GM23338 (cell line): ENCODE measurements at regions not wholly inside any gene's neighbourhood (a gene's known extent, or its start where the extent isn't known, plus 50 kb on each side); places are given as distances from the start of the nearest gene placed in this dataset.

Source experiments
- ATAC-seq: fragments of 200-7000 bp; cut with Tn5 transposase; 3 replicates; pipeline ENCODE4 v1.9.1; 2020
- DNase-seq: peaks from one replicate; pipeline ENCODE4 v3.0.0-alpha.2; 2015; ENCODE audit warnings: low spot score
- H2AFZ ChIP-seq: fragments of 200-600 bp; sonication (generic); 2 replicates; pipeline ENCODE4 v1.8.0; 2016; ENCODE audit warnings: antibody characterized with exemption, mild to moderate bottlenecking, moderate library complexity
- H3F3A ChIP-seq: fragments of 200-600 bp; sonication (generic); replicated peaks from 2 replicates; pipeline ENCODE4 v1.8.0; 2017; ENCODE audit warnings: antibody characterized with exemption, mixed run types, low read depth
- H3K27ac ChIP-seq: fragments of 200-600 bp; sonication (generic); 2 replicates; pipeline ENCODE4 v1.6.1; 2016; ENCODE audit warnings: low read depth
- H3K27me3 ChIP-seq: fragments of 200-600 bp; sonication (generic); 2 replicates; pipeline ENCODE4 v1.8.0; 2016; ENCODE audit warnings: mild to moderate bottlenecking, mixed run types, moderate library complexity; ENCODE audit not compliant: insufficient read depth
- H3K36me3 ChIP-seq: fragments of 200-600 bp; sonication (generic); 2 replicates; pipeline ENCODE4 v1.8.0; 2016; ENCODE audit warnings: mild to moderate bottlenecking; ENCODE audit not compliant: insufficient read depth
- H3K4me1 ChIP-seq: fragments of 200-600 bp; sonication (generic); 2 replicates; pipeline ENCODE4 v1.8.0; 2016; ENCODE audit warnings: mild to moderate bottlenecking, moderate library complexity; ENCODE audit not compliant: insufficient read depth
- H3K4me2 ChIP-seq: fragments of 200-600 bp; sonication (generic); 2 replicates; pipeline ENCODE4 v1.7.1; 2017; ENCODE audit warnings: mixed run types
- H3K4me3 ChIP-seq: fragments of 200-600 bp; sonication (generic); 2 replicates; pipeline ENCODE4 v1.6.1; 2016; ENCODE audit warnings: mixed run types
- H3K79me2 ChIP-seq: fragments of 200-600 bp; sonication (generic); replicated peaks from 2 replicates; pipeline ENCODE4 v1.8.0; 2017; ENCODE audit warnings: mild to moderate bottlenecking; ENCODE audit not compliant: insufficient read depth
- H3K9me2 ChIP-seq: fragments of 200-600 bp; sonication (generic); 2 replicates; pipeline ENCODE4 v1.8.0; 2017; ENCODE audit not compliant: insufficient read depth
- H4K20me1 ChIP-seq: fragments of 200-600 bp; sonication (generic); replicated peaks from 2 replicates; pipeline ENCODE4 v1.8.0; 2017; ENCODE audit warnings: mild to moderate bottlenecking; ENCODE audit not compliant: insufficient read depth
- H3K27ac Mint-ChIP-seq: 2 replicates; pipeline ENCODE4 v1.8.0; 2020; ENCODE audit warnings: inconsistent platforms, mild to moderate bottlenecking, moderate library complexity, mixed read lengths
- H3K27me3 Mint-ChIP-seq: 3 replicates; pipeline ENCODE4 v1.8.0; 2022; ENCODE audit warnings: low read depth, mild to moderate bottlenecking, moderate library complexity, mixed read lengths, inconsistent platforms; ENCODE audit not compliant: insufficient read depth, poor library complexity
- H3K36me3 Mint-ChIP-seq: 3 replicates; pipeline ENCODE4 v1.8.0; 2021; ENCODE audit warnings: low read depth, mild to moderate bottlenecking, inconsistent platforms, moderate library complexity, mixed read lengths
- H3K4me1 Mint-ChIP-seq: 3 replicates; pipeline ENCODE4 v1.8.0; 2020; ENCODE audit warnings: mild to moderate bottlenecking, inconsistent platforms, mixed read lengths
- H3K4me3 Mint-ChIP-seq: 3 replicates; pipeline ENCODE4 v1.8.0; 2021; ENCODE audit warnings: moderate library complexity, mild to moderate bottlenecking, inconsistent platforms, mixed read lengths
- H3K9me3 Mint-ChIP-seq: 3 replicates; pipeline ENCODE4 v1.8.0; 2020; ENCODE audit warnings: moderate library complexity, mild to moderate bottlenecking, inconsistent platforms, mixed read lengths
- CREB1 ChIP-seq: fragments of 250-450 bp; sonication (Bioruptor Pico); IDR thresholded peaks from 2 replicates; pipeline ENCODE4 v1.5.0; 2020; ENCODE audit warnings: low read depth, mild to moderate bottlenecking, moderate library complexity
- CTCF ChIP-seq, 2 experiments: fragments of 200-600 bp in 1 of 2; sonication (generic) in 1 of 2; conservative IDR thresholded peaks; 2 replicates each; pipeline versions ENCODE4 v1.5.1 to v1.6.1; 2016 to 2017; ENCODE audit warnings: antibody characterized with exemption in 2 of 2, low read depth in 2 of 2, mild to moderate bottlenecking in 2 of 2, moderate library complexity in 1 of 2
- ETS1 ChIP-seq: IDR thresholded peaks from 2 replicates; pipeline ENCODE4 v1.6.1; 2016; ENCODE audit warnings: antibody characterized with exemption
- EZH2 ChIP-seq: fragments of 200-600 bp; sonication (generic); IDR thresholded peaks from one replicate; pipeline ENCODE4 v1.8.0; 2017; ENCODE audit warnings: antibody characterized with exemption, mild to moderate bottlenecking, low read depth; ENCODE audit not compliant: unreplicated experiment
- EZH2phosphoT487 ChIP-seq: fragments of 200-600 bp; sonication (generic); IDR thresholded peaks from one replicate; pipeline ENCODE4 v1.8.1; 2018; ENCODE audit warnings: antibody characterized with exemption; ENCODE audit not compliant: unreplicated experiment
- JUNB ChIP-seq: IDR thresholded peaks from one replicate; pipeline ENCODE4 v1.6.1; 2016; ENCODE audit warnings: antibody characterized with exemption; ENCODE audit not compliant: unreplicated experiment
- POLR2AphosphoS5 ChIP-seq: IDR thresholded peaks from 2 replicates; pipeline ENCODE4 v1.6.1; 2016; ENCODE audit warnings: antibody characterized with exemption, low read depth
- REST ChIP-seq: IDR thresholded peaks from one replicate; pipeline ENCODE4 v1.6.1; 2018; ENCODE audit warnings: antibody characterized with exemption; ENCODE audit not compliant: unreplicated experiment
- STAT1 ChIP-seq: IDR thresholded peaks from one replicate; pipeline ENCODE4 v1.6.1; 2016; ENCODE audit warnings: antibody characterized with exemption; ENCODE audit not compliant: unreplicated experiment
- ZNF114 ChIP-seq: fragments of 250-450 bp; sonication (Bioruptor Pico); IDR thresholded peaks from 2 replicates; pipeline ENCODE4 v1.5.0; 2020; ENCODE audit warnings: mild to moderate bottlenecking, moderate library complexity
- ZNF331 ChIP-seq: fragments of 250-450 bp; sonication (Bioruptor Pico); IDR thresholded peaks from 2 replicates; pipeline ENCODE4 v1.5.0; 2020; ENCODE audit warnings: low read depth, mild to moderate bottlenecking, moderate library complexity

- H2AFZ ChIP-seq, result no peak overlapping the region
- H3K4me3 Mint-ChIP-seq, result no peak overlapping the region
- TF ChIP-seq STAT1, result no peak
- no peak for TF ChIP-seq CTCF (conservative IDR thresholded peaks at IDR 0.05; ENCODE audit: low read depth in 2 of 2)
- TF ChIP-seq CREB1, result no peak
- TF ChIP-seq REST, result no peak
- TF ChIP-seq ETS1, result no peak
- no peaks in the 10 kb centered on the region for H3K9me2 ChIP-seq
- no peaks in the 10 kb centered on the region for H3F3A ChIP-seq
- H3K36me3 Mint-ChIP-seq, result no peaks in the 10 kb centered on the region
- H3K36me3 ChIP-seq, result no peaks in the 10 kb centered on the region
- no peak overlapping the region for H3K4me3 ChIP-seq
- no peaks in the 10 kb centered on the region for H3K27me3 Mint-ChIP-seq
- H3K4me2 ChIP-seq, result no peak overlapping the region
- DNase-seq (no peak), ATAC-seq (no peak)
- H3K79me2 ChIP-seq, result no peaks in the 10 kb centered on the region
- H3K27ac Mint-ChIP-seq, result no peak overlapping the region
- no peak overlapping the region for H3K27ac ChIP-seq
- no peaks in the 10 kb centered on the region for H3K4me1 Mint-ChIP-seq
- no peaks in the 10 kb centered on the region for H3K4me1 ChIP-seq
- no peaks in the 10 kb centered on the region for H3K27me3 ChIP-seq
- no peaks in the 10 kb centered on the region for H3K9me3 Mint-ChIP-seq
- no peaks in the 10 kb centered on the region for H4K20me1 ChIP-seq
Measured at GRCh38 chr9:23194281-23194680, 631.8 kb downstream of the ELAVL2 start.

GRCh38 chr9:23215688-23216087, 610.4 kb downstream of the ELAVL2 start:
- H3K4me1 ChIP-seq, result no peaks in the 10 kb centered on the region
- H3K9me2 ChIP-seq, result no peaks in the 10 kb centered on the region
- no peaks in the 10 kb centered on the region for H3K27me3 Mint-ChIP-seq
- H2AFZ ChIP-seq, result no peak overlapping the region
- peaks cover under 1% of the 10 kb centered on the region; the same call in 1 of the 3 replicates for H3K4me1 Mint-ChIP-seq
- no peaks in the 10 kb centered on the region for H3K27me3 ChIP-seq
- H3K27ac Mint-ChIP-seq, result no peak overlapping the region
- H3K36me3 Mint-ChIP-seq, result no peaks in the 10 kb centered on the region
- DNase-seq (no peak), ATAC-seq (no peak)
- no peak overlapping the region for H3K4me3 Mint-ChIP-seq
- no peaks in the 10 kb centered on the region for H4K20me1 ChIP-seq
- H3K9me3 Mint-ChIP-seq, result peaks cover 2% of the 10 kb centered on the region; the same call in 2 of the 3 replicates
- H3K4me3 ChIP-seq, result no peak overlapping the region
- no peak overlapping the region for H3K4me2 ChIP-seq
- no peaks in the 10 kb centered on the region for H3F3A ChIP-seq
- H3K27ac ChIP-seq, result no peak overlapping the region
- H3K79me2 ChIP-seq, result no peaks in the 10 kb centered on the region
- no peaks in the 10 kb centered on the region for H3K36me3 ChIP-seq
- TF ChIP-seq ZNF331 (no peak), CTCF (conservative IDR thresholded peaks at IDR 0.05; ENCODE audit: low read depth in 2 of 2) (no peak), ZNF114 (CRISPR knock-in tag) (no peak), CREB1 (no peak), EZH2phosphoT487 (no peak), REST (no peak), ETS1 (no peak), JUNB (no peak), POLR2AphosphoS5 (no peak), EZH2 (no peak)
